GM21423 (cell line): ENCODE measurements at regions not wholly inside any gene's neighbourhood (a gene's known extent, or its start where the extent isn't known, plus 50 kb on each side); places are given as distances from the start of the nearest gene placed in this dataset.

Source experiments
- ATAC-seq: cut with Tn5 transposase; IDR thresholded peaks from one replicate; pipeline ENCODE4 v1.9.1; 2021; ENCODE audit warnings: mild to moderate bottlenecking, moderate library complexity; ENCODE audit not compliant: unreplicated experiment

- no peak for ATAC-seq
These were observed 70.4 kb upstream of the TBCA start for GRCh38 chr5:77846422-77847128.

GRCh38 chr5:77845324-77845646 is 69.1 kb upstream of the TBCA start:
- ATAC-seq = no peak

- no peak for ATAC-seq
These were observed 68.6 kb upstream of the TBCA start for GRCh38 chr5:77844623-77845323.

GRCh38 chr5:77844373-77844622 is 68.2 kb upstream of the TBCA start:
- no peak for ATAC-seq

GRCh38 chr5:77843570-77844372 is 67.6 kb upstream of the TBCA start:
- ATAC-seq = no peak

GRCh38 chr5:77842243-77842642 is 66.1 kb upstream of the TBCA start:
- no peak for ATAC-seq

- no peak for ATAC-seq
These were observed 65.5 kb upstream of the TBCA start for GRCh38 chr5:77841616-77842015.

GRCh38 chr5:77840930-77841329 is 64.8 kb upstream of the TBCA start:
- ATAC-seq = no peak

GRCh38 chr5:77839691-77840090 is 63.6 kb upstream of the TBCA start:
- ATAC-seq = no peak

GRCh38 chr5:77832938-77833337 is 56.8 kb upstream of the TBCA start:
- ATAC-seq = no peak

- ATAC-seq = no peak
These were observed 56.1 kb upstream of the TBCA start for GRCh38 chr5:77832166-77832770.

GRCh38 chr5:77828445-77828844 is 52.3 kb upstream of the TBCA start:
- ATAC-seq = no peak
